A549 (cell line): ENCODE measurements at regions not wholly inside any gene's neighbourhood (a gene's known extent, or its start where the extent isn't known, plus 50 kb on each side); places are given as distances from the start of the nearest gene placed in this dataset.

Experiments
- KDM5A ChIP-seq: fragments of 200-600 bp; sonication (generic); IDR thresholded peaks from 2 replicates; pipeline ENCODE4 v1.6.1; 2016; ENCODE audit warnings: antibody characterized with exemption, mild to moderate bottlenecking
- TF ChIP-seq, protein P1 (sequence below): fragments of 200-600 bp; sonication (generic); IDR thresholded peaks from 2 replicates; pipeline ENCODE4 v1.6.1; 2016; ENCODE audit warnings: antibody characterized with exemption, mild to moderate bottlenecking, moderate library complexity
- TF ChIP-seq, protein P2 (sequence below): fragments of >200 bp; sonication (Bioruptor Twin); formaldehyde crosslinking; IDR thresholded peaks from 3 replicates; pipeline ENCODE4 v1.5.1; 2016
- TF ChIP-seq, protein P3 (sequence below): IDR thresholded peaks from 2 replicates; pipeline ENCODE4 v1.6.1; 2012; ENCODE audit warnings: low read depth, borderline replicate concordance

DNA sequence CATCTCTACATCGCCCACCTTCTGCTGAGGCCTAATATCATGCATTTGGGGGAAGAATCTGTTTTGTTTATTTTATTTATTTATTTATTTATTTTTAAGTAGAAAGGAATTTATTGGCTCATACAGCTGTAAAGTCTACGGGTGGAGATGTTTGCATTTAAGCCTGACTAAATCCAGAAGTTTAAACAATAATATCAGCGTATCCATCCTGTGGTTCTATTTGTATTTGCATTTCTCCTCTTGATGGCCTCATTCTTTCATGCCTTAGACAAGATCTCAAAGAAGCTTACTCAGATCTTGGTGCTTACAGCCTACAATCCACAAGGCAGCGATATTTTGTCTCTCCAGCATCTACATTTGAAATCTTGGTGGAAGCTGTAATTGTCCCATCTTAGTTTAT is 67.1 kb upstream of the CARD18 start:
- TF ChIP-seq, protein P1, sequence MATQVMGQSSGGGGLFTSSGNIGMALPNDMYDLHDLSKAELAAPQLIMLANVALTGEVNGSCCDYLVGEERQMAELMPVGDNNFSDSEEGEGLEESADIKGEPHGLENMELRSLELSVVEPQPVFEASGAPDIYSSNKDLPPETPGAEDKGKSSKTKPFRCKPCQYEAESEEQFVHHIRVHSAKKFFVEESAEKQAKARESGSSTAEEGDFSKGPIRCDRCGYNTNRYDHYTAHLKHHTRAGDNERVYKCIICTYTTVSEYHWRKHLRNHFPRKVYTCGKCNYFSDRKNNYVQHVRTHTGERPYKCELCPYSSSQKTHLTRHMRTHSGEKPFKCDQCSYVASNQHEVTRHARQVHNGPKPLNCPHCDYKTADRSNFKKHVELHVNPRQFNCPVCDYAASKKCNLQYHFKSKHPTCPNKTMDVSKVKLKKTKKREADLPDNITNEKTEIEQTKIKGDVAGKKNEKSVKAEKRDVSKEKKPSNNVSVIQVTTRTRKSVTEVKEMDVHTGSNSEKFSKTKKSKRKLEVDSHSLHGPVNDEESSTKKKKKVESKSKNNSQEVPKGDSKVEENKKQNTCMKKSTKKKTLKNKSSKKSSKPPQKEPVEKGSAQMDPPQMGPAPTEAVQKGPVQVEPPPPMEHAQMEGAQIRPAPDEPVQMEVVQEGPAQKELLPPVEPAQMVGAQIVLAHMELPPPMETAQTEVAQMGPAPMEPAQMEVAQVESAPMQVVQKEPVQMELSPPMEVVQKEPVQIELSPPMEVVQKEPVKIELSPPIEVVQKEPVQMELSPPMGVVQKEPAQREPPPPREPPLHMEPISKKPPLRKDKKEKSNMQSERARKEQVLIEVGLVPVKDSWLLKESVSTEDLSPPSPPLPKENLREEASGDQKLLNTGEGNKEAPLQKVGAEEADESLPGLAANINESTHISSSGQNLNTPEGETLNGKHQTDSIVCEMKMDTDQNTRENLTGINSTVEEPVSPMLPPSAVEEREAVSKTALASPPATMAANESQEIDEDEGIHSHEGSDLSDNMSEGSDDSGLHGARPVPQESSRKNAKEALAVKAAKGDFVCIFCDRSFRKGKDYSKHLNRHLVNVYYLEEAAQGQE = no peak
- TF ChIP-seq, protein P2, sequence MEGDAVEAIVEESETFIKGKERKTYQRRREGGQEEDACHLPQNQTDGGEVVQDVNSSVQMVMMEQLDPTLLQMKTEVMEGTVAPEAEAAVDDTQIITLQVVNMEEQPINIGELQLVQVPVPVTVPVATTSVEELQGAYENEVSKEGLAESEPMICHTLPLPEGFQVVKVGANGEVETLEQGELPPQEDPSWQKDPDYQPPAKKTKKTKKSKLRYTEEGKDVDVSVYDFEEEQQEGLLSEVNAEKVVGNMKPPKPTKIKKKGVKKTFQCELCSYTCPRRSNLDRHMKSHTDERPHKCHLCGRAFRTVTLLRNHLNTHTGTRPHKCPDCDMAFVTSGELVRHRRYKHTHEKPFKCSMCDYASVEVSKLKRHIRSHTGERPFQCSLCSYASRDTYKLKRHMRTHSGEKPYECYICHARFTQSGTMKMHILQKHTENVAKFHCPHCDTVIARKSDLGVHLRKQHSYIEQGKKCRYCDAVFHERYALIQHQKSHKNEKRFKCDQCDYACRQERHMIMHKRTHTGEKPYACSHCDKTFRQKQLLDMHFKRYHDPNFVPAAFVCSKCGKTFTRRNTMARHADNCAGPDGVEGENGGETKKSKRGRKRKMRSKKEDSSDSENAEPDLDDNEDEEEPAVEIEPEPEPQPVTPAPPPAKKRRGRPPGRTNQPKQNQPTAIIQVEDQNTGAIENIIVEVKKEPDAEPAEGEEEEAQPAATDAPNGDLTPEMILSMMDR = no peak
- TF ChIP-seq, protein P3, sequence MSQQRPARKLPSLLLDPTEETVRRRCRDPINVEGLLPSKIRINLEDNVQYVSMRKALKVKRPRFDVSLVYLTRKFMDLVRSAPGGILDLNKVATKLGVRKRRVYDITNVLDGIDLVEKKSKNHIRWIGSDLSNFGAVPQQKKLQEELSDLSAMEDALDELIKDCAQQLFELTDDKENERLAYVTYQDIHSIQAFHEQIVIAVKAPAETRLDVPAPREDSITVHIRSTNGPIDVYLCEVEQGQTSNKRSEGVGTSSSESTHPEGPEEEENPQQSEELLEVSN = no peak
- no peak for TF ChIP-seq KDM5A
